ENCODE measurements at regions not wholly inside any gene's neighbourhood (a gene's known extent, or its start where the extent isn't known, plus 50 kb on each side); places are given as distances from the start of the nearest gene placed in this dataset.

DNA sequence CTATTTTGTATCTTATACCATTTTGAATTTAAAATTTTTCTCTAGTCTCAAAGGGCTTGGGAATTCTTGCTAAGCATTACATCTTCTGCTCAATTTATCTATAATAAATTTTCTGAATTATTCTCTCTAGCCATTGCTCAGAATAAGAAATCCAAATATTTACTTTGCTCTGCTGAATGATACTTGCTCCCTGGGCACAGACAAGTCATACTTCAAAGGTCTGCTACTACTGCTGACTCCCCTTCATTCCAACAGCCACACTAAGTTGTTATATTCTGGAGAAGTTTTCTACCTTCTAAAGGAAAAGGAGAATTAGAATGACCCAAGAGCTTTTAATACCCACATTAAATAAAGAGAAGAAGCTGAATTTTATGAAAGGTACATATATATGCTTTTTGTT, 460.3 kb upstream of the ZNF717 start:
- no peak overlapping the region for H3K27ac ChIP-seq
- H3K4me3 ChIP-seq: no peak overlapping the region
- TF ChIP-seq, protein P1, sequence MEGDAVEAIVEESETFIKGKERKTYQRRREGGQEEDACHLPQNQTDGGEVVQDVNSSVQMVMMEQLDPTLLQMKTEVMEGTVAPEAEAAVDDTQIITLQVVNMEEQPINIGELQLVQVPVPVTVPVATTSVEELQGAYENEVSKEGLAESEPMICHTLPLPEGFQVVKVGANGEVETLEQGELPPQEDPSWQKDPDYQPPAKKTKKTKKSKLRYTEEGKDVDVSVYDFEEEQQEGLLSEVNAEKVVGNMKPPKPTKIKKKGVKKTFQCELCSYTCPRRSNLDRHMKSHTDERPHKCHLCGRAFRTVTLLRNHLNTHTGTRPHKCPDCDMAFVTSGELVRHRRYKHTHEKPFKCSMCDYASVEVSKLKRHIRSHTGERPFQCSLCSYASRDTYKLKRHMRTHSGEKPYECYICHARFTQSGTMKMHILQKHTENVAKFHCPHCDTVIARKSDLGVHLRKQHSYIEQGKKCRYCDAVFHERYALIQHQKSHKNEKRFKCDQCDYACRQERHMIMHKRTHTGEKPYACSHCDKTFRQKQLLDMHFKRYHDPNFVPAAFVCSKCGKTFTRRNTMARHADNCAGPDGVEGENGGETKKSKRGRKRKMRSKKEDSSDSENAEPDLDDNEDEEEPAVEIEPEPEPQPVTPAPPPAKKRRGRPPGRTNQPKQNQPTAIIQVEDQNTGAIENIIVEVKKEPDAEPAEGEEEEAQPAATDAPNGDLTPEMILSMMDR (IDR thresholded peaks at IDR 0.05): no peak
- H3K9me3 ChIP-seq: no peaks in the 10 kb centered on the region
- no peaks in the 10 kb centered on the region for H3K27me3 ChIP-seq
- no peak for DNase-seq (ENCODE audit: low spot score in 2 of 2)
- intact Hi-C loops (cut with DNase I): no loop called here
- H3K36me3 ChIP-seq: no peaks in the 10 kb centered on the region
- H3K4me1 ChIP-seq: no peaks in the 10 kb centered on the region

DNA sequence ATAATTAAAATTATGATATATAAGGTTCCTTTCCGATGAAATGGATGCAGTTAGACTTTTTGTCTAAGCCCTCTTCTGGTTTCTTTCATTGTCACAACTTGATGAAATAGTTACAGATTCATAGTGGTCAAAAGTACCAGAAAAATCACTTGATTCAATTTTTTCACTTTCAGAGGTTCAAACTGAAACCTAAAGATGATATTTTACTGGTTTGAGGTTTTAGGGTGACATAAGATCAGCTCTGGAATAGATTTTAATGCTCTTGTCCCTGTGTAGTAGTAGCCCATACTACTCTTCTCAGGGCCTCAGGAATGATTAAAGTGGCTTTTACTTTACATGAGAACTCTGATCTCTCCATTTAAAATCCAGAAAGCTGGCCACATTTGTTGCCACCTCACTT, 479.1 kb upstream of the ZNF717 start:
- Histone ChIP-seq H3K4me1 (no peaks in the 10 kb centered on the region), H3K27me3 (no peaks in the 10 kb centered on the region), H3K36me3 (no peaks in the 10 kb centered on the region), H3K9me3 (no peaks in the 10 kb centered on the region), H3K27ac (no peak overlapping the region), H3K4me3 (no peak overlapping the region)
- DNase-seq (ENCODE audit: low spot score in 2 of 2): no peak
- TF ChIP-seq, protein P1 (IDR thresholded peaks at IDR 0.05): no peak
- intact Hi-C loops (cut with DNase I): no loop called here

DNA sequence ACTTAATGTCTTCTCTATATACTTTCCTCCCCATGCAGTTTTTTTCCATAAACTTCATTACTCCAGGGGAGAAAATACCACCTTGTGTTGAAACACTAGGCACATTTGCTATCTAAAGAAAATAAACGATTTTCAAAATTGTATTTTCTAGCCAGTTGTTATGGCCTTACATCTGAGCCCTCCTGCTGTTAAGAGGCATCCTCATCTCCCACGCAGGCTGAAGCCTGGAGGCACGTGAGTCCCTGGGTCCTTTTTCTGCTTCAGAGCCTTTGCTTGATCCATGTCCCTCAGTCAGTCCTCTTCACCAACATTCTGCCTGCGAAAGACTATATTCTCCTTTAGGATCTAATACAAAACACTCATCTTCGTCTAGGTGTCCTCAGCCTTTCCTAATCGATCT, 479.6 kb upstream of the ZNF717 start:
- TF ChIP-seq, protein P1 (IDR thresholded peaks at IDR 0.05): no peak
- Histone ChIP-seq H3K36me3 (no peaks in the 10 kb centered on the region), H3K4me3 (no peak overlapping the region), H3K9me3 (no peaks in the 10 kb centered on the region), H3K4me1 (no peaks in the 10 kb centered on the region), H3K27ac (no peak overlapping the region), H3K27me3 (no peaks in the 10 kb centered on the region)
- intact Hi-C loops (cut with DNase I): no loop called here
- DNase-seq (ENCODE audit: low spot score in 2 of 2): no peak

DNA sequence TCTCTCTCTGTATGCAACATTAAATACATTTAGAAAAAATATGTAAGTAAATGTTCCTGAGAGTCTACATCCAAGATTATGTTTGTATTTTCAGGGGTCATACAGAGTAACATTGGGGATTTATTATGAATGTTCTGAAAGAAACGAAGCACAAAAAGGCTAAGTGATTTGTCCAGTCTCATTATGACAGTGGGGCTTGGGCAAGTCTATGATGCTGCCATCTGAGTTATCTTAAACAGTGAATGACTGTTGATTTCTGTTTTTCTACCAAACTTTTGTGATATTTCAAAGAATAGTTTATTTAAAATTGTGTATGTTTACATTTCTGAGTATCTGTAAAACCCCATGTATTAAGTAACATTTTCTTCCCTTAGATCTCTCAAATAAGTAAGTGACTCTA, 481.2 kb upstream of the ZNF717 start:
- H3K4me1 ChIP-seq: no peaks in the 10 kb centered on the region
- no peak overlapping the region for H3K27ac ChIP-seq
- no peaks in the 10 kb centered on the region for H3K36me3 ChIP-seq
- TF ChIP-seq, protein P1 (IDR thresholded peaks at IDR 0.05): no peak
- no peaks in the 10 kb centered on the region for H3K9me3 ChIP-seq
- no peak overlapping the region for H3K4me3 ChIP-seq
- intact Hi-C loops (cut with DNase I): no loop called here
- no peaks in the 10 kb centered on the region for H3K27me3 ChIP-seq
- no peak for DNase-seq (ENCODE audit: low spot score in 2 of 2)

DNA sequence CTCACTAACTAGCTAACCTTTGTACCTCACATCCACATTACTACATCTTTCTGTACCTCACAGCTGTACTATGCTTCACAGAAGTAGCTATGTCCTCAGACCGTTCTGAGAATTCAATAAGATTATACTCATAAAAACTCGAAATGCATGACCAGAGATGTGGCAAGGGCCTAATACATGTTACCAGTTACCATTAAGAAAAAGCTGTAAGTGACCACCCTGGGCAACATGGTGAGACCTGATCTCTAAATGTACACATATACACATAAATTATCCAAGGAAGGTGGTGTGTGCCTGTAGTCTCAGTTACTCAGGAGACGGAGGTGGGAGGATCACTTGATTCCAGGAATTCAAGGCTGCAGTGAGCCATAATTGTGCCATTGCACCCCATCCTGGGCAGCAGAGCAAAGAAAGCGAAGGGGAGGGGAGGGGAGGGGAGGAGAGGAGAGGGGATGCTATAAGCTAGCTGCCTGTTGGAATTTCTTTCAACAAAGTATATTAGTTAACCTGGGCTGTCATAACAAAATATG, 482.6 kb upstream of the ZNF717 start:
- TF ChIP-seq, protein P1 (IDR thresholded peaks at IDR 0.05): no peak
- no peaks in the 10 kb centered on the region for H3K9me3 ChIP-seq
- no peaks in the 10 kb centered on the region for H3K27me3 ChIP-seq
- H3K27ac ChIP-seq: no peak overlapping the region
- no peaks in the 10 kb centered on the region for H3K36me3 ChIP-seq
- H3K4me3 ChIP-seq: no peak overlapping the region
- no peak for DNase-seq (ENCODE audit: low spot score in 2 of 2)
- no peaks in the 10 kb centered on the region for H3K4me1 ChIP-seq
- intact Hi-C loops (cut with DNase I): no loop called here

DNA sequence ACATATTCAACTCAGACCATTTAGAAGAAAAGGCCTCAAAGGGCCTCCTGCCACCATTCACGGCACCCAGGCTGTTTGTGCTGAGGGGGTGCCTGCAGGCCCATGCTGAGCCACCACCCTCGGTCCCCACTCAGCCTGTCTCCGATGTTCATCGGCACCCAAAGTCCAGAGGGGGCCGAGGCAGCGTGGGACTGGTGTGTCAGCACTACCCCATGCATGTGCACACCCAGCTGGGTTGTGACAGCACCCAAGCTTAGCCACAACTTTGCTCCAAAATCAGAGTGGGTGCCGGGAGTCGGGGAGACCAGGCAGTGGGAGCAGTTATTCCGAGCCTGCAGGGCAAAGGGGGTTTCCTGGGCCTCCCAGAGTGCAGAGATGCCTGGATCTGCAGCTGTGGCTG, 508.5 kb upstream of the ZNF717 start:
- TF ChIP-seq, protein P1 (IDR thresholded peaks at IDR 0.05): no peak
- H3K27ac ChIP-seq: no peak overlapping the region
- no peaks in the 10 kb centered on the region for H3K36me3 ChIP-seq
- no peaks in the 10 kb centered on the region for H3K9me3 ChIP-seq
- intact Hi-C loops (cut with DNase I): no loop called here
- no peaks in the 10 kb centered on the region for H3K4me1 ChIP-seq
- no peak for DNase-seq (ENCODE audit: low spot score in 2 of 2)
- no peaks in the 10 kb centered on the region for H3K27me3 ChIP-seq
- no peak overlapping the region for H3K4me3 ChIP-seq

Data from ascending aorta (tissue), 2 donors.